Large intestine (tissue), 3 donors: ENCODE measurements at regions not wholly inside any gene's neighbourhood (a gene's known extent, or its start where the extent isn't known, plus 50 kb on each side); places are given as distances from the start of the nearest gene placed in this dataset.
"Not testable (repeated sequence)": the region's sequence is repeated elsewhere in the genome, so short reads cannot be mapped to it uniquely, and the experiment has no call there.

Experiments
- DNase-seq, 2 donors: peaks; one replicate each; pipeline versions ENCODE4 v3.0.0 to v3.0.0-alpha.2; 2013
- H3K27ac ChIP-seq: one replicate; pipeline ENCODE4 v1.5.1; 2013; ENCODE audit warnings: low read length
- H3K27me3 ChIP-seq: 2 replicates; pipeline ENCODE4 v1.6.1; 2013; ENCODE audit warnings: low read length; ENCODE audit not compliant: control insufficient read depth, insufficient read depth
- H3K36me3 ChIP-seq: 2 replicates; pipeline ENCODE4 v1.6.1; 2013; ENCODE audit warnings: low read length; ENCODE audit not compliant: control insufficient read depth, insufficient read depth
- H3K4me1 ChIP-seq: one replicate; pipeline ENCODE4 v1.6.1; 2013; ENCODE audit warnings: low read length; ENCODE audit not compliant: control insufficient read depth, insufficient read depth
- H3K4me3 ChIP-seq: one replicate; pipeline ENCODE4 v1.5.1; 2013; ENCODE audit warnings: low read length
- H3K9me3 ChIP-seq: one replicate; pipeline ENCODE4 v1.6.1; 2013; ENCODE audit warnings: mild to moderate bottlenecking, low read depth, low read length, moderate library complexity; ENCODE audit not compliant: control insufficient read depth
- WGBS: methylation state at CpG from one replicate; pipeline ENCODE4 v1.1.5; 2013; ENCODE audit warnings: low lambda C conversion rate; ENCODE audit not compliant: insufficient coverage; 5-methylcytosine and 5-hydroxymethylcytosine counted together

- DNase-seq = peak; percentile 68 to 94
- WGBS = no CpG with 5 or more reads among the region's 3 CpGs
- H3K9me3 ChIP-seq = peaks cover 7% of the 10 kb centered on the region
- no peaks in the 10 kb centered on the region for H3K4me1 ChIP-seq
- H3K27ac ChIP-seq = no peak overlapping the region
- H3K4me3 ChIP-seq = no peak overlapping the region
- no peaks in the 10 kb centered on the region for H3K27me3 ChIP-seq
- H3K36me3 ChIP-seq = no peaks in the 10 kb centered on the region
Observed at GRCh38 chrY:10627116-10627515, 1099.4 kb downstream of the TSPY10 start.

- no CpG with 5 or more reads among the region's 4 CpGs for WGBS
Observed at GRCh38 chrY:10648813-10649212, 1121.1 kb downstream of the TSPY10 start.

GRCh38 chrY:10657120-10657519, 1129.4 kb downstream of the TSPY10 start:
- not testable (repeated sequence) for H3K27me3 ChIP-seq, H3K27ac ChIP-seq, H3K4me1 ChIP-seq, DNase-seq, H3K36me3 ChIP-seq, H3K4me3 ChIP-seq
- WGBS = 71% methylated on average over 1 of the region's 3 CpGs
- peaks cover 37% of the 10 kb centered on the region for H3K9me3 ChIP-seq

More at GRCh38 chrY:10648813-10649212, 1121.1 kb downstream of the TSPY10 start:
- not testable (repeated sequence) for DNase-seq, H3K27me3 ChIP-seq, H3K36me3 ChIP-seq, H3K4me3 ChIP-seq, H3K27ac ChIP-seq, H3K4me1 ChIP-seq
- H3K9me3 ChIP-seq = peaks cover 14% of the 10 kb centered on the region

GRCh38 chrY:10666785-10667184, 1139.1 kb downstream of the TSPY10 start:
- Histone ChIP-seq H3K4me3 (no peak overlapping the region), H3K9me3 (peaks cover 10% of the 10 kb centered on the region), H3K36me3 (no peaks in the 10 kb centered on the region), H3K27me3 (no peaks in the 10 kb centered on the region), H3K4me1 (no peaks in the 10 kb centered on the region), H3K27ac (no peak overlapping the region)
- peak in 1 of 2 donors; percentile 16 for DNase-seq
- WGBS = 43% methylated on average over 6 of the region's 9 CpGs

GRCh38 chrY:10686414-10686813, 1158.7 kb downstream of the TSPY10 start:
- Histone ChIP-seq H3K4me3 (no peak overlapping the region), H3K27me3 (no peaks in the 10 kb centered on the region), H3K36me3 (no peaks in the 10 kb centered on the region), H3K9me3 (peaks cover 19% of the 10 kb centered on the region), H3K27ac (no peak overlapping the region), H3K4me1 (no peaks in the 10 kb centered on the region)
- WGBS = 68% methylated on average over 4 of the region's 6 CpGs
- no peak for DNase-seq
